IMR-90 (cell line): ENCODE measurements at regions not wholly inside any gene's neighbourhood (a gene's known extent, or its start where the extent isn't known, plus 50 kb on each side); places are given as distances from the start of the nearest gene placed in this dataset.

Source experiments
- BHLHE40 ChIP-seq: fragments of 150-350 bp; IDR thresholded peaks from 2 replicates; pipeline ENCODE4 v1.6.1; 2016; ENCODE audit warnings: mild to moderate bottlenecking, low read depth, low read length
- CEBPB ChIP-seq: IDR thresholded peaks from 2 replicates; pipeline ENCODE4 v1.6.1; 2012; ENCODE audit warnings: low read depth, low read length, improper control_type of control experiment
- CHD1 ChIP-seq: IDR thresholded peaks from 2 replicates; pipeline ENCODE4 v1.6.1; 2012; ENCODE audit warnings: low read depth, low read length, improper control_type of control experiment
- FOS ChIP-seq: fragments of 150-350 bp; IDR thresholded peaks from 2 replicates; pipeline ENCODE4 v1.6.1; 2016; ENCODE audit warnings: low read depth, low read length
- MAZ ChIP-seq: IDR thresholded peaks from 2 replicates; pipeline ENCODE4 v1.6.1; 2012; ENCODE audit warnings: low read depth, mild to moderate bottlenecking, low read length, improper control_type of control experiment, moderate library complexity, borderline replicate concordance
- MXI1 ChIP-seq: IDR thresholded peaks from 2 replicates; pipeline ENCODE4 v1.6.1; 2012; ENCODE audit warnings: low read depth, mild to moderate bottlenecking, low read length, moderate library complexity, borderline replicate concordance
- POLR2A ChIP-seq: IDR thresholded peaks from 2 replicates; pipeline ENCODE4 v1.6.1; 2012; ENCODE audit warnings: mild to moderate bottlenecking, low read depth, low read length
- RAD21 ChIP-seq: IDR thresholded peaks from 2 replicates; pipeline ENCODE4 v1.6.1; 2012; ENCODE audit warnings: low read length, improper control_type of control experiment
- RCOR1 ChIP-seq: IDR thresholded peaks from 2 replicates; pipeline ENCODE4 v1.6.1; 2012; ENCODE audit warnings: mild to moderate bottlenecking, low read length, improper control_type of control experiment; ENCODE audit not compliant: insufficient replicate concordance
- RFX5 ChIP-seq: IDR thresholded peaks from 2 replicates; pipeline ENCODE4 v1.8.0; 2012; ENCODE audit warnings: low read depth, mild to moderate bottlenecking, low read length, moderate library complexity
- SMC3 ChIP-seq: fragments of 150-350 bp; IDR thresholded peaks from 2 replicates; pipeline ENCODE4 v1.6.1; 2016; ENCODE audit warnings: low read depth, mild to moderate bottlenecking, antibody characterized with exemption, low read length, moderate library complexity
- TF ChIP-seq, protein P1 (sequence below): conservative IDR thresholded peaks from 2 replicates; pipeline ENCODE4 v1.5.1; 2012; ENCODE audit warnings: mild to moderate bottlenecking, low read depth, low read length, improper control_type of control experiment
- TF ChIP-seq, protein P2 (sequence below): fragments of 150-350 bp; IDR thresholded peaks from 2 replicates; pipeline ENCODE4 v1.6.1; 2017; ENCODE audit warnings: mild to moderate bottlenecking, antibody characterized with exemption, low read length, low read depth
- TF ChIP-seq, protein P3 (sequence below): fragments of 150-350 bp; IDR thresholded peaks from 2 replicates; pipeline ENCODE4 v1.6.1; 2016; ENCODE audit warnings: low read depth, mild to moderate bottlenecking, low read length, moderate library complexity, borderline replicate concordance

DNA sequence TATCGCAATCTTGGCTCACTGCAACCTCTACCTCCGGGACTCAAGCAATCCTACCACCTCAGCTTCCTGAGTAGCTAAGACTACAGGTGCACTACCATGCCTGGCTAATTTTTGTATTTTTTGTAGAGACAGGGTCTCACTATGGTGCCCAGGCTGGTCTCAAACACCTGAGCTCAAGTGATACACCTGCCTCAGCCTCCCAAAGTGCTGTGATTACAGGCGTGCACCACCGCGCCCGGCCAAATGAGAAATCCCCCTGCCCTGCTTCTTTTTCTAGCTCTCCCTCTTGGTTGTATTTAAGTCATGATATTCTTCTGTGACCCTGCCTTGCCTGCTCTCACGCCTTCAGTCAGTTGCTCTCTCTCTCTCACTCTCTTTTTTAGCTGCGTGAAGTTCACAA, 157.0 kb upstream of the SH3BP4 start:
- TF ChIP-seq, protein P1, sequence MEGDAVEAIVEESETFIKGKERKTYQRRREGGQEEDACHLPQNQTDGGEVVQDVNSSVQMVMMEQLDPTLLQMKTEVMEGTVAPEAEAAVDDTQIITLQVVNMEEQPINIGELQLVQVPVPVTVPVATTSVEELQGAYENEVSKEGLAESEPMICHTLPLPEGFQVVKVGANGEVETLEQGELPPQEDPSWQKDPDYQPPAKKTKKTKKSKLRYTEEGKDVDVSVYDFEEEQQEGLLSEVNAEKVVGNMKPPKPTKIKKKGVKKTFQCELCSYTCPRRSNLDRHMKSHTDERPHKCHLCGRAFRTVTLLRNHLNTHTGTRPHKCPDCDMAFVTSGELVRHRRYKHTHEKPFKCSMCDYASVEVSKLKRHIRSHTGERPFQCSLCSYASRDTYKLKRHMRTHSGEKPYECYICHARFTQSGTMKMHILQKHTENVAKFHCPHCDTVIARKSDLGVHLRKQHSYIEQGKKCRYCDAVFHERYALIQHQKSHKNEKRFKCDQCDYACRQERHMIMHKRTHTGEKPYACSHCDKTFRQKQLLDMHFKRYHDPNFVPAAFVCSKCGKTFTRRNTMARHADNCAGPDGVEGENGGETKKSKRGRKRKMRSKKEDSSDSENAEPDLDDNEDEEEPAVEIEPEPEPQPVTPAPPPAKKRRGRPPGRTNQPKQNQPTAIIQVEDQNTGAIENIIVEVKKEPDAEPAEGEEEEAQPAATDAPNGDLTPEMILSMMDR, result no peak
- no peak for TF ChIP-seq POLR2A
- TF ChIP-seq MXI1, result no peak
- no peak for TF ChIP-seq SMC3
- no peak for TF ChIP-seq BHLHE40
- TF ChIP-seq FOS, result no peak
- TF ChIP-seq, protein P2, sequence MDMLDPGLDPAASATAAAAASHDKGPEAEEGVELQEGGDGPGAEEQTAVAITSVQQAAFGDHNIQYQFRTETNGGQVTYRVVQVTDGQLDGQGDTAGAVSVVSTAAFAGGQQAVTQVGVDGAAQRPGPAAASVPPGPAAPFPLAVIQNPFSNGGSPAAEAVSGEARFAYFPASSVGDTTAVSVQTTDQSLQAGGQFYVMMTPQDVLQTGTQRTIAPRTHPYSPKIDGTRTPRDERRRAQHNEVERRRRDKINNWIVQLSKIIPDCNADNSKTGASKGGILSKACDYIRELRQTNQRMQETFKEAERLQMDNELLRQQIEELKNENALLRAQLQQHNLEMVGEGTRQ, result no peak
- TF ChIP-seq RAD21, result no peak
- TF ChIP-seq, protein P3, sequence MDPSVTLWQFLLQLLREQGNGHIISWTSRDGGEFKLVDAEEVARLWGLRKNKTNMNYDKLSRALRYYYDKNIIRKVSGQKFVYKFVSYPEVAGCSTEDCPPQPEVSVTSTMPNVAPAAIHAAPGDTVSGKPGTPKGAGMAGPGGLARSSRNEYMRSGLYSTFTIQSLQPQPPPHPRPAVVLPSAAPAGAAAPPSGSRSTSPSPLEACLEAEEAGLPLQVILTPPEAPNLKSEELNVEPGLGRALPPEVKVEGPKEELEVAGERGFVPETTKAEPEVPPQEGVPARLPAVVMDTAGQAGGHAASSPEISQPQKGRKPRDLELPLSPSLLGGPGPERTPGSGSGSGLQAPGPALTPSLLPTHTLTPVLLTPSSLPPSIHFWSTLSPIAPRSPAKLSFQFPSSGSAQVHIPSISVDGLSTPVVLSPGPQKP, result no peak
- TF ChIP-seq RFX5, result no peak
- TF ChIP-seq MAZ, result no peak
- no peak for TF ChIP-seq CEBPB
- TF ChIP-seq RCOR1, result no peak
- no peak for TF ChIP-seq CHD1
